ENCODE measurements at regions not wholly inside any gene's neighbourhood (a gene's known extent, or its start where the extent isn't known, plus 50 kb on each side); places are given as distances from the start of the nearest gene placed in this dataset.
A peak's percentile ranks its signal among the peaks of the same experiment; 100 is the strongest.

DNA sequence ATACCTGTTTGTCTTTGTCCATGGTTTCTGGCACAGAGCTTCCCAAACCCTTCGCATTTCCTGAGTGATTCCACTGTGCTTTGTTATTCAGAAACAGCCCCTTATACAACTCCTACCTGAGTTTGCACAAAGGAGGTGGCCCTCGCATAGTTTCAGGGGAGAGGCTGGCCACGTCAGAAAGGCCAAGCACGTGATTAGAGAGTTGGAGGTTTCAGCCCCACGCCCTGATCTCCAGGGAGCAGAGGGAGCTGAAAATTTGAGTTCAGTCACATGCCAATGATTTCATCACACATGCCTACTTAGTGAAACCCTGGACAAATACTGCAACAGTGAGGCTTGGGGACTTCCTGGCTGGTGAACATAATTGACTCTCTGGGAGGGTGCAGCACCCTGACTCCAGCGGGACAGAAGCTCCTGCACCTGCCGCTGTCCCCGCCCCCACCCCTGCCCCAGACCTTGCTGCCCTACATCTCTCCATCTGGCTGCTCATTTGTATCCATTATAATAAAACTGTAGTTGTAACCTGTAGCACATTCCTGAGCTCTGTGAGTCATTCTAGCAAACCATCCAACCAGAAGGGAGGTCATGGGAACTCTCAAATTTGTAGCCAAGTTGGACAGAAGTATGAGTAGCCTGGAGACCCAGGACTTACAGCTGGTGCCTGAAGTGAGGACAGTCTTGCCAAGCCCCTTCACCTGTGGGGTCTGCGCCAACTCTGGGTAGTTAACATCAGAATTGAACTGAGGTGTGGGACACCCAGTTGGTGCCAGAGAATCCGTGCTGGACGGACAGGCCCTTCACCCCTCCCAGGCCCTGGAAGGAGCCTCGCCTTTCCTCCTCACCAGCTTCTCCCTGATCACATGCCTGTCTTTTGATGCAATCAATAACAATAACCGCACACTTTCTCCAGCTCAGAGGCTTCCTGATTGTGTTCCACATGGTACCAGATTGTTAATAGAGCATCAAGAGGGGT is 224.3 kb downstream of the ANAPC1 start:
- H2AK5ac ChIP-seq (ENCODE audit: low read depth, low read length) = no peak overlapping the region; the same call in 1 of the 2 replicates
- H2BK12ac ChIP-seq (ENCODE audit: low read depth, low read length) = peak overlapping the region; percentile 33; the same call in 1 of the 2 replicates
- no peak overlapping the region; the same call in 1 of the 2 replicates for H3K18ac ChIP-seq (ENCODE audit: extremely low read depth, low read length)
- H2BK5ac ChIP-seq (ENCODE audit: low read depth, low read length) = no peak overlapping the region
- no peaks in the 10 kb centered on the region for H3K79me1 ChIP-seq (ENCODE audit: low read depth, low read length)
- H4K5ac ChIP-seq (ENCODE audit: insufficient read length, low read depth, low read length) = no peak overlapping the region
- H3K56ac ChIP-seq (replicated peaks; ENCODE audit: insufficient read length, low read depth, low read length) = no peak overlapping the region
- H3K9me3 ChIP-seq (ENCODE audit: insufficient read depth in 2 of 2, low read depth in 1 of 2, low read length in 1 of 2) = no peaks in the 10 kb centered on the region; a peak in 1 of 4 replicates
- peak; percentile 71 for FAIRE-seq
- H3K14ac ChIP-seq (ENCODE audit: insufficient read length) = no peak overlapping the region
- H3K9ac ChIP-seq (replicated peaks in 1 of 4; ENCODE audit: extremely low read depth in 1 of 4, low read depth in 3 of 4, low read length in 3 of 4) = no peak overlapping the region
- H3K23ac ChIP-seq (ENCODE audit: insufficient read length) = no peak overlapping the region
- H3K79me2 ChIP-seq (ENCODE audit: control insufficient read depth in 1 of 2, insufficient read depth in 2 of 2, low read length in 2 of 2) = no peaks in the 10 kb centered on the region
- H4K91ac ChIP-seq (replicated peaks; ENCODE audit: insufficient read length, low read length) = peak overlapping the region; percentile 3
- peak overlapping the region; percentile 4 to 19; a peak in 1 of 4 replicates for H3K4me2 ChIP-seq (ENCODE audit: insufficient read depth in 1 of 2, low read depth in 2 of 2, low read length in 2 of 2)
- H3K27ac ChIP-seq (ENCODE audit: low read depth, low read length) = no peak overlapping the region
- TF ChIP-seq TCF12 (IDR thresholded peaks at IDR 0.05; ENCODE audit: low read depth, low read length) (0 out of 2 replicates have a peak, but pooled peaks have one; percentile 36), SAP30 (IDR thresholded peaks at IDR 0.05; ENCODE audit: insufficient read depth, insufficient replicate concordance, low read length) (no peak), MAX (IDR thresholded peaks at IDR 0.05) (peak; percentile 74), MAFK (IDR thresholded peaks at IDR 0.05; ENCODE audit: low read depth, low read length) (no peak), TEAD4 (IDR thresholded peaks at IDR 0.05; ENCODE audit: low read depth, low read length) (peak; percentile 13; the same call in 1 of the 2 replicates), CREB1 (IDR thresholded peaks at IDR 0.05) (peak; percentile 48; the same call in 1 of the 2 replicates), CEBPB (IDR thresholded peaks at IDR 0.05; ENCODE audit: low read depth, low read length) (peak; percentile 43; the same call in 1 of the 2 replicates), EP300 (IDR thresholded peaks at IDR 0.05; ENCODE audit: borderline replicate concordance in 1 of 2, low read depth in 2 of 2, low read length in 2 of 2) (peak in 1 of 2 experiments; percentile 26; a peak in 1 of 3 replicates), E2F6 (IDR thresholded peaks at IDR 0.05) (peak; percentile 61)
- no peaks in the 10 kb centered on the region for H4K20me1 ChIP-seq (replicated peaks in 1 of 2; ENCODE audit: control insufficient read depth in 1 of 2, insufficient read depth in 2 of 2, low read length in 2 of 2)
- no peak overlapping the region for H2BK20ac ChIP-seq (ENCODE audit: low read length)
- ChIA-PET CTCF (ENCODE audit: partially characterized antibody) (interaction anchor here (1.1 to 1.7 kb wide), 3 partner anchors 17 to 42 kb away, joined by 3 to 8 read pairs (median 6); no protein-coding TSS in a partner anchor), POLR2A (ENCODE audit: partially characterized antibody) (interaction anchor here (1.0 kb wide), 2 partner anchors 22 to 43 kb away, joined by 3 to 5 read pairs; no protein-coding TSS in a partner anchor)
- no peak overlapping the region for H3K4ac ChIP-seq (replicated peaks; ENCODE audit: insufficient read length, low read depth, low read length)
- H2BK15ac ChIP-seq (ENCODE audit: low read length) = no peak overlapping the region
- no peak overlapping the region for H3K4me3 ChIP-seq (ENCODE audit: extremely low read depth in 1 of 4, insufficient read depth in 2 of 4, low read depth in 3 of 4, low read length in 4 of 4)
- no peak overlapping the region for H2AFZ ChIP-seq (ENCODE audit: low read length)
- DNase-seq (ENCODE audit: low read depth in 1 of 2, low spot score in 2 of 2) = peak in 1 of 2 experiments; percentile 34
- H3K23me2 ChIP-seq (ENCODE audit: low read depth, low read length) = no peaks in the 10 kb centered on the region
- 73% methylated on average over 11 of the region's 13 CpGs; no CpG with 5 or more reads in 1 of the 2 experiments for WGBS, 2 experiments (ENCODE audit: extremely low coverage in 1 of 2, insufficient coverage in 1 of 2, insufficient read length in 1 of 2, insufficient replicate concordance in 2 of 2, low coverage in 1 of 2, low lambda C conversion rate in 2 of 2, missing lambda C conversion rate in 1 of 2)
- H3K27me3 ChIP-seq (replicated peaks in 1 of 4; ENCODE audit: control insufficient read depth in 3 of 4, extremely low read depth in 1 of 4, insufficient read depth in 3 of 4, low read length in 3 of 4) = peaks cover 0 to 2% (median 0%) of the 10 kb centered on the region in 4 experiments; a peak in 1 of 7 replicates
- H3K36me3 ChIP-seq (ENCODE audit: control insufficient read depth in 2 of 4, insufficient read depth in 4 of 4, low read length in 3 of 4) = no peaks in the 10 kb centered on the region
- peaks cover 0 to 11% (median 5%) of the 10 kb centered on the region in 4 experiments; a peak in 4 of 7 replicates for H3K4me1 ChIP-seq (replicated peaks in 1 of 4; ENCODE audit: control insufficient read depth in 3 of 4, insufficient read depth in 4 of 4, low read length in 3 of 4)
- no peak overlapping the region for H2BK120ac ChIP-seq (replicated peaks; ENCODE audit: low read depth, low read length)
- H4K8ac ChIP-seq (ENCODE audit: extremely low read depth, insufficient read depth, low read length) = peak overlapping the region; percentile 39; the same call in 1 of the 2 replicates

Measured in H1 (cell line).